HCT116 (cell line): ENCODE measurements at regions not wholly inside any gene's neighbourhood (a gene's known extent, or its start where the extent isn't known, plus 50 kb on each side); places are given as distances from the start of the nearest gene placed in this dataset.

Experiments used
- ATAC-seq: fragments of 200-7000 bp; cut with Tn5 transposase; 2 replicates; pipeline ENCODE4 v1.9.1; 2020; ENCODE audit warnings: mild to moderate bottlenecking, moderate library complexity
- BruUV-seq: library from RNA; stranded (reverse); fragments of 400-500 nt; replicated peaks from 2 replicates; lab custom pipeline; 2021; lab: Mats Ljungman, UMichigan
- CTCF ChIA-PET: fragments of 300-600 bp; sonication (Branson Sonifier 250); formaldehyde crosslinking; loops from one replicate; lab custom pipeline; 2021; ENCODE audit warnings: antibody characterized with exemption; lab: Charles Lee
- POLR2A ChIA-PET: fragments of 300-600, 350-600 bp; sonication (Branson Sonifier 250); formaldehyde crosslinking; loops from one replicate; lab custom pipeline; 2021; ENCODE audit warnings: antibody characterized with exemption; lab: Charles Lee
- RAD21 ChIA-PET, 2 experiments: fragments of 300-600 bp; sonication (Branson Sonifier 250); formaldehyde crosslinking; loops; one replicate each; lab custom pipeline; 2023; ENCODE audit warnings: low total read pairs in 2 of 2; ENCODE audit not compliant: uncharacterized antibody in 2 of 2, unreplicated experiment in 2 of 2, low non-redundant PET in 1 of 2; lab: Charles Lee
- DNase-seq: peaks from one replicate; pipeline ENCODE4 v3.0.0-alpha.2; 2010; ENCODE audit warnings: low read depth, low spot score
- H2AFZ ChIP-seq: fragments of 200-600 bp; shearing (Covaris generic), sonication (generic); 2 replicates; pipeline ENCODE4 v1.6.1; 2017; ENCODE audit warnings: low read depth, mixed run types, mixed read lengths, antibody characterized with exemption, low read length; ENCODE audit not compliant: poor library complexity, severe bottlenecking
- H3K27ac ChIP-seq: 2 replicates; pipeline ENCODE4 v1.5.1; 2012; ENCODE audit warnings: low read depth, low read length
- H3K27me3 ChIP-seq: fragments of 200-600 bp; sonication (generic); 2 replicates; pipeline ENCODE4 v1.6.1; 2016; ENCODE audit warnings: mixed run types, low read length, mixed read lengths; ENCODE audit not compliant: insufficient read depth
- H3K36me3 ChIP-seq, 2 experiments: fragments of 200-500 bp in 1 of 2; fragments of 200-600 bp in 1 of 2; sonication (Bioruptor generic) in 1 of 2; sonication (generic) in 1 of 2; 2 replicates each; pipeline versions ENCODE4 v1.5.1 to v1.6.1; 2014 to 2016; ENCODE audit warnings: low read length in 2 of 2, inconsistent platforms in 1 of 2, mixed read lengths in 1 of 2, mixed run types in 1 of 2; ENCODE audit not compliant: insufficient read depth in 2 of 2, control insufficient read depth in 1 of 2
- H3K4me1 ChIP-seq, 2 experiments: fragments of 200-600 bp in 1 of 2; sonication (generic) in 1 of 2; 2 replicates each; pipeline versions ENCODE4 v1.5.1 to v1.6.1; 2012 to 2017; ENCODE audit warnings: low read length in 2 of 2, inconsistent platforms in 1 of 2, mild to moderate bottlenecking in 1 of 2, mixed read lengths in 1 of 2, mixed run types in 1 of 2, moderate library complexity in 1 of 2; ENCODE audit not compliant: insufficient read depth in 2 of 2, control insufficient read depth in 1 of 2
- H3K4me2 ChIP-seq: fragments of 200-600 bp; sonication (generic); 2 replicates; pipeline ENCODE4 v1.6.1; 2017; ENCODE audit warnings: mixed run types, low read length, mixed read lengths
- H3K4me3 ChIP-seq, 2 experiments: fragments of 200-600 bp in 1 of 2; sonication (generic) in 1 of 2; replicated peaks in 1 of 2; 2 replicates each; pipeline ENCODE4 v1.5.1; 2011 to 2016; ENCODE audit warnings: low read length in 2 of 2, control low read depth in 1 of 2, low read depth in 1 of 2, mild to moderate bottlenecking in 1 of 2, mixed read lengths in 1 of 2, mixed run types in 1 of 2
- H3K79me2 ChIP-seq: fragments of 200-600 bp; sonication (generic); 2 replicates; pipeline ENCODE4 v1.6.1; 2017; ENCODE audit warnings: mild to moderate bottlenecking, mixed run types, low read length, moderate library complexity, mixed read lengths; ENCODE audit not compliant: insufficient read depth
- H3K9ac ChIP-seq: fragments of 200-600 bp; sonication (generic); 2 replicates; pipeline ENCODE4 v1.6.1; 2016; ENCODE audit warnings: low read length, mixed read lengths
- H3K9me2 ChIP-seq: fragments of 200-600 bp; sonication (generic), shearing (Covaris generic); 2 replicates; pipeline ENCODE4 v1.6.1; 2017; ENCODE audit warnings: mixed run types, mild to moderate bottlenecking, moderate library complexity; ENCODE audit not compliant: insufficient read depth
- H3K9me3 ChIP-seq, 2 experiments: fragments of 200-500 bp in 1 of 2; fragments of 200-600 bp in 1 of 2; sonication (Bioruptor generic) in 1 of 2; sonication (generic) in 1 of 2; 2 replicates each; pipeline ENCODE4 v1.6.1; 2014 to 2017; ENCODE audit warnings: low read length in 2 of 2, mixed read lengths in 2 of 2, inconsistent platforms in 1 of 2, low read depth in 1 of 2, mild to moderate bottlenecking in 1 of 2, mixed run types in 1 of 2, moderate library complexity in 1 of 2; ENCODE audit not compliant: control insufficient read depth in 1 of 2, insufficient read depth in 1 of 2
- H4K20me1 ChIP-seq: fragments of 200-600 bp; sonication (generic), shearing (Covaris generic); 2 replicates; pipeline ENCODE4 v1.6.1; 2017; ENCODE audit warnings: mixed run types, mild to moderate bottlenecking, moderate library complexity; ENCODE audit not compliant: insufficient read depth
- CEBPB ChIP-seq: IDR thresholded peaks from 2 replicates; pipeline ENCODE4 v1.6.1; 2012; ENCODE audit warnings: low read depth
- EGR1 ChIP-seq: IDR thresholded peaks from 2 replicates; pipeline ENCODE4 v1.6.1; 2012; ENCODE audit warnings: low read depth
- ELF1 ChIP-seq: IDR thresholded peaks from 2 replicates; pipeline ENCODE4 v1.6.1; 2012; ENCODE audit warnings: low read depth, borderline replicate concordance
- EZH2phosphoT487 ChIP-seq: fragments of 200-600 bp; IDR thresholded peaks from 2 replicates; pipeline ENCODE4 v1.6.1; 2018; ENCODE audit warnings: antibody characterized with exemption, borderline replicate concordance
- FOSL1 ChIP-seq: IDR thresholded peaks from 2 replicates; pipeline ENCODE4 v1.6.1; 2012; ENCODE audit warnings: low read depth
- JUND ChIP-seq: IDR thresholded peaks from 2 replicates; pipeline ENCODE4 v1.6.1; 2012
- POLR2AphosphoS5 ChIP-seq: IDR thresholded peaks from 2 replicates; pipeline ENCODE4 v1.6.1; 2011; ENCODE audit warnings: mild to moderate bottlenecking, low read depth, low read length, moderate library complexity
- SP1 ChIP-seq: IDR thresholded peaks from 2 replicates; pipeline ENCODE4 v1.6.1; 2012; ENCODE audit warnings: low read depth
- YY1 ChIP-seq: IDR thresholded peaks from 2 replicates; pipeline ENCODE4 v1.6.1; 2011; ENCODE audit warnings: low read length, low read depth, moderate library complexity, mild to moderate bottlenecking; ENCODE audit not compliant: insufficient replicate concordance; ENCODE audit errors: extremely low read depth
- ZFX ChIP-seq: fragments of 450-650 bp; IDR thresholded peaks from 2 replicates; pipeline ENCODE4 v1.6.1; 2017
- intact Hi-C: fragments of 100-400 bp; cut with micrococcal nuclease; formaldehyde crosslinking; loops from 2 replicates; pipeline ENCODE4 v1.10.0; 2022
- TF ChIP-seq, protein P1 (sequence below), 3 experiments: fragments of 200-600 bp in 1 of 3; sonication (generic) in 1 of 3; IDR thresholded peaks in 2 of 3; conservative IDR thresholded peaks in 1 of 3; 2 replicates each; pipeline ENCODE4 v1.5.1; 2012 to 2017; ENCODE audit warnings: low read depth in 2 of 3, low read length in 2 of 3, antibody characterized with exemption in 1 of 3, borderline replicate concordance in 1 of 3, control low read depth in 1 of 3, mild to moderate bottlenecking in 1 of 3, mixed read lengths in 1 of 3, mixed run types in 1 of 3, moderate library complexity in 1 of 3; ENCODE audit not compliant: insufficient read depth in 1 of 3
- TF ChIP-seq, protein P2 (sequence below): IDR thresholded peaks from 2 replicates; pipeline ENCODE4 v1.6.1; 2012
- TF ChIP-seq, protein P3 (sequence below): IDR thresholded peaks from 2 replicates; pipeline ENCODE4 v1.6.1; 2011; ENCODE audit warnings: mild to moderate bottlenecking, low read length, moderate library complexity; ENCODE audit not compliant: insufficient replicate concordance; ENCODE audit errors: extremely low read depth

DNA sequence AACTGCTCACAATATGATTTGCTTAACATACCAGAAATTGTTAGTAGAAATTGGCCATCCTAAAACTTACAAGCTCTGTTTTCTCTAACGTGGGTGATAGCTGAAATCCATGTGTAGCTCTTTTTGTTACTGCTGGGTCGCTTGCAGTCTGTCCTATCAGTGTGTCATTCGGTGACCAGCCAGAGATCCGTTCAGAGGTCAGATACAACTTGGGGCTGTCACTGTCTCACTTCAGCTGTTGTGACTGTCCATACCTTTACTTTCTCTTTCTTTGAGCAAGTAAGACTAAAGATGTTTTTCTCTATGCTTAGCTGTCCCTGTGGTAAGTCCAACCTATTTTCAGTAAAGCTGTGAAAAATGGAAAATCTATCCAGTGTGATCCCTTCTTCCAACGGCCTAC, 282.9 kb upstream of the KCNH7 start:
- H3K9ac ChIP-seq = no peak overlapping the region
- no TSS peak for BruUV-seq
- no peak overlapping the region for H3K4me3 ChIP-seq

DNA sequence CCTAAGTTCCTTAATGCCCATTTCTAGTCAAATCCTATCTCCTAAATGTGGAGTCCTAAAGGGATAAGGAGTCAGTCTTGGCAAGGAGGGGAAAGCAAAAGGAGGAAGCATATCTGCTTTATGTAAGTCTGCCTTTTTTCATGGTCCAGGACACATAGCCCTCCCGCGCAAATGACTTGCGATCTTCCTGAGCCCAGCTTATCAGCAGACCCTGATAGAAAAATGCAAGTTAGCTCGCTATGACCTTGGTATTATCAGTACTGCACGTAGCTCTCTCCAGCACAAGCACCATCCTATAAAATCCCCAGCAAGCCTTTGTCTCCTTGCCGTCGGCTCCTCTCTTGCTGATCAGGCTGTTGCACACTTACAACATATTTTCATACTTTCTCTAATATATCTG, 281.4 kb upstream of the KCNH7 start:
- peaks cover 26% of the 10 kb centered on the region for H3K27me3 ChIP-seq
- ATAC-seq (no peak), DNase-seq (no peak)
- H3K36me3 ChIP-seq = no peaks in the 10 kb centered on the region
- no peak overlapping the region for H3K27ac ChIP-seq
- no peaks in the 10 kb centered on the region for H4K20me1 ChIP-seq
- no peaks in the 10 kb centered on the region; a peak in 1 of 4 replicates for H3K4me1 ChIP-seq
- H2AFZ ChIP-seq = no peak overlapping the region
- intact Hi-C loops = no loop called here
- no peaks in the 10 kb centered on the region for H3K9me2 ChIP-seq
- H3K4me2 ChIP-seq = no peak overlapping the region
- no peak overlapping the region for H3K9ac ChIP-seq
- ChIA-PET CTCF (no interaction called here), POLR2A (no interaction called here), RAD21 (no interaction called here)
- TF ChIP-seq YY1 (no peak), POLR2AphosphoS5 (no peak), ELF1 (no peak), SP1 (no peak), FOSL1 (no peak), EZH2phosphoT487 (no peak), JUND (no peak), CEBPB (no peak)
- TF ChIP-seq, protein P1, sequence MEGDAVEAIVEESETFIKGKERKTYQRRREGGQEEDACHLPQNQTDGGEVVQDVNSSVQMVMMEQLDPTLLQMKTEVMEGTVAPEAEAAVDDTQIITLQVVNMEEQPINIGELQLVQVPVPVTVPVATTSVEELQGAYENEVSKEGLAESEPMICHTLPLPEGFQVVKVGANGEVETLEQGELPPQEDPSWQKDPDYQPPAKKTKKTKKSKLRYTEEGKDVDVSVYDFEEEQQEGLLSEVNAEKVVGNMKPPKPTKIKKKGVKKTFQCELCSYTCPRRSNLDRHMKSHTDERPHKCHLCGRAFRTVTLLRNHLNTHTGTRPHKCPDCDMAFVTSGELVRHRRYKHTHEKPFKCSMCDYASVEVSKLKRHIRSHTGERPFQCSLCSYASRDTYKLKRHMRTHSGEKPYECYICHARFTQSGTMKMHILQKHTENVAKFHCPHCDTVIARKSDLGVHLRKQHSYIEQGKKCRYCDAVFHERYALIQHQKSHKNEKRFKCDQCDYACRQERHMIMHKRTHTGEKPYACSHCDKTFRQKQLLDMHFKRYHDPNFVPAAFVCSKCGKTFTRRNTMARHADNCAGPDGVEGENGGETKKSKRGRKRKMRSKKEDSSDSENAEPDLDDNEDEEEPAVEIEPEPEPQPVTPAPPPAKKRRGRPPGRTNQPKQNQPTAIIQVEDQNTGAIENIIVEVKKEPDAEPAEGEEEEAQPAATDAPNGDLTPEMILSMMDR (IDR thresholded peaks at IDR 0.05 in 2 of 3, conservative IDR thresholded peaks at IDR 0.05 in 1 of 3; ENCODE audit: borderline replicate concordance in 1 of 3, insufficient read depth in 1 of 3, low read depth in 2 of 3, low read length in 2 of 3) = no peak
- TF ChIP-seq, protein P2, sequence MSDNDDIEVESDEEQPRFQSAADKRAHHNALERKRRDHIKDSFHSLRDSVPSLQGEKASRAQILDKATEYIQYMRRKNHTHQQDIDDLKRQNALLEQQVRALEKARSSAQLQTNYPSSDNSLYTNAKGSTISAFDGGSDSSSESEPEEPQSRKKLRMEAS = no peak
- TF ChIP-seq, protein P3, sequence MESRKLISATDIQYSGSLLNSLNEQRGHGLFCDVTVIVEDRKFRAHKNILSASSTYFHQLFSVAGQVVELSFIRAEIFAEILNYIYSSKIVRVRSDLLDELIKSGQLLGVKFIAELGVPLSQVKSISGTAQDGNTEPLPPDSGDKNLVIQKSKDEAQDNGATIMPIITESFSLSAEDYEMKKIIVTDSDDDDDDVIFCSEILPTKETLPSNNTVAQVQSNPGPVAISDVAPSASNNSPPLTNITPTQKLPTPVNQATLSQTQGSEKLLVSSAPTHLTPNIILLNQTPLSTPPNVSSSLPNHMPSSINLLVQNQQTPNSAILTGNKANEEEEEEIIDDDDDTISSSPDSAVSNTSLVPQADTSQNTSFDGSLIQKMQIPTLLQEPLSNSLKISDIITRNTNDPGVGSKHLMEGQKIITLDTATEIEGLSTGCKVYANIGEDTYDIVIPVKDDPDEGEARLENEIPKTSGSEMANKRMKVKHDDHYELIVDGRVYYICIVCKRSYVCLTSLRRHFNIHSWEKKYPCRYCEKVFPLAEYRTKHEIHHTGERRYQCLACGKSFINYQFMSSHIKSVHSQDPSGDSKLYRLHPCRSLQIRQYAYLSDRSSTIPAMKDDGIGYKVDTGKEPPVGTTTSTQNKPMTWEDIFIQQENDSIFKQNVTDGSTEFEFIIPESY = no peak
- no peaks in the 10 kb centered on the region for H3K9me3 ChIP-seq
- H3K4me3 ChIP-seq = no peak overlapping the region
- no peaks in the 10 kb centered on the region for H3K79me2 ChIP-seq
- no TSS peak for BruUV-seq

More for the DNA sequence above, 282.9 kb upstream of the KCNH7 start:
- TF ChIP-seq ZFX (no peak), EGR1 (no peak), ELF1 (no peak)
- TF ChIP-seq, protein P1 (IDR thresholded peaks at IDR 0.05 in 2 of 3, conservative IDR thresholded peaks at IDR 0.05 in 1 of 3; ENCODE audit: borderline replicate concordance in 1 of 3, insufficient read depth in 1 of 3, low read depth in 2 of 3, low read length in 2 of 3) = no peak
- Histone ChIP-seq H3K79me2 (no peaks in the 10 kb centered on the region), H3K36me3 (no peaks in the 10 kb centered on the region), H3K27me3 (peaks cover 26% of the 10 kb centered on the region), H4K20me1 (no peaks in the 10 kb centered on the region), H3K9me2 (no peaks in the 10 kb centered on the region), H3K4me1 (no peaks in the 10 kb centered on the region), H3K4me2 (no peak overlapping the region), H2AFZ (no peak overlapping the region), H3K27ac (no peak overlapping the region), H3K9me3 (no peaks in the 10 kb centered on the region)
- ATAC-seq (no peak), DNase-seq (no peak)
- intact Hi-C loops = no loop called here
- RAD21 ChIA-PET = no interaction called here
- CTCF ChIA-PET = no interaction called here
- POLR2A ChIA-PET = no interaction called here
